HepG2 (cell line): ENCODE measurements at regions not wholly inside any gene's neighbourhood (a gene's known extent, or its start where the extent isn't known, plus 50 kb on each side); places are given as distances from the start of the nearest gene placed in this dataset.

Experiments used
- ARNT2 ChIP-seq: sonication (generic); formaldehyde crosslinking; IDR thresholded peaks from 2 replicates; pipeline ENCODE4 v1.8.0; 2022; ENCODE audit warnings: mild to moderate bottlenecking, low read depth, missing genetic modification reagents, moderate library complexity
- KDM2A ChIP-seq: sonication (generic); formaldehyde crosslinking; IDR thresholded peaks from 2 replicates; pipeline ENCODE4 v1.4.0; 2020; ENCODE audit warnings: low read depth, missing genetic modification reagents, borderline replicate concordance
- RBM22 ChIP-seq: fragments of 200-400 bp; formaldehyde crosslinking; optimal IDR thresholded peaks from 2 replicates; pipeline ENCODE3; 2017; ENCODE audit warnings: mild to moderate bottlenecking, low read length, moderate library complexity
- SIN3B ChIP-seq: fragments of 150-350 bp; IDR thresholded peaks from 2 replicates; pipeline ENCODE4 v1.6.1; 2014; ENCODE audit warnings: low read length
- ZNF737 ChIP-seq: sonication (generic); formaldehyde crosslinking; IDR thresholded peaks from 2 replicates; pipeline ENCODE4 v1.5.0; 2020; ENCODE audit warnings: missing genetic modification reagents, mild to moderate bottlenecking, borderline replicate concordance

DNA sequence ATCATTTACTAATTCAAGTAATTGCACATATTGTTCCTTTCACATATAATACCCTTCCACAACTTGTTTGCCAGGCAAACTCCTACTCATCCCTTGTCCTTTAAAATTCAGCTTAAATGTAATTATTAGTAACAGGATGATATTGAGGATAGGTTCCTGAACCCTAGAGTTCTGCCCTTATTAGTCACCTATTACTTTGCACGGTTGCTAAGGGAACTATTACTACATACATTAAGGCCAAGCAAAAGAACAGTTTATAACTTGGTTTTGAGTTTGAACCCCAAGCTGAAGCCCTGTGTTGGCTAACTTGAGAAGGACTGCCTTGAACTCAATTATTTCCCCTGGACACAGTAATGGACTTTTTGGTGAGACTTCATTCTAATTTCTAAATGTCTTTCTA lies 529.7 kb downstream of the IGSF11 start:
- TF ChIP-seq RBM22 (no peak), ARNT2 (no peak), KDM2A (CRISPR knock-in tag) (no peak), ZNF737 (no peak), SIN3B (no peak)
